Stomach (tissue), 4 donors: ENCODE measurements at regions not wholly inside any gene's neighbourhood (a gene's known extent, or its start where the extent isn't known, plus 50 kb on each side); places are given as distances from the start of the nearest gene placed in this dataset.

Experiments
- EP300 ChIP-seq: sonication (generic); formaldehyde crosslinking; IDR thresholded peaks from one replicate; pipeline ENCODE4 v1.6.1; 2017; ENCODE audit warnings: antibody characterized with exemption
- POLR2A ChIP-seq, 4 donors: fragments of 450-650 bp; IDR thresholded peaks; one replicate each; pipeline ENCODE4 v1.6.1; 2016; ENCODE audit warnings: antibody characterized with exemption in 4 of 4, control low read depth in 2 of 4, mild to moderate bottlenecking in 1 of 4, moderate library complexity in 1 of 4
- TF ChIP-seq, protein P1 (sequence below), 7 experiments: fragments of 450-650 bp in 4 of 7; fragments of 200-600 bp in 3 of 7; sonication (generic) in 3 of 7; IDR thresholded peaks; one replicate each; pipeline ENCODE4 v1.5.1; 2016 to 2019; ENCODE audit warnings: antibody characterized with exemption in 7 of 7, control low read depth in 2 of 7, mild to moderate bottlenecking in 1 of 7

- no peak for TF ChIP-seq EP300
- TF ChIP-seq, protein P1, sequence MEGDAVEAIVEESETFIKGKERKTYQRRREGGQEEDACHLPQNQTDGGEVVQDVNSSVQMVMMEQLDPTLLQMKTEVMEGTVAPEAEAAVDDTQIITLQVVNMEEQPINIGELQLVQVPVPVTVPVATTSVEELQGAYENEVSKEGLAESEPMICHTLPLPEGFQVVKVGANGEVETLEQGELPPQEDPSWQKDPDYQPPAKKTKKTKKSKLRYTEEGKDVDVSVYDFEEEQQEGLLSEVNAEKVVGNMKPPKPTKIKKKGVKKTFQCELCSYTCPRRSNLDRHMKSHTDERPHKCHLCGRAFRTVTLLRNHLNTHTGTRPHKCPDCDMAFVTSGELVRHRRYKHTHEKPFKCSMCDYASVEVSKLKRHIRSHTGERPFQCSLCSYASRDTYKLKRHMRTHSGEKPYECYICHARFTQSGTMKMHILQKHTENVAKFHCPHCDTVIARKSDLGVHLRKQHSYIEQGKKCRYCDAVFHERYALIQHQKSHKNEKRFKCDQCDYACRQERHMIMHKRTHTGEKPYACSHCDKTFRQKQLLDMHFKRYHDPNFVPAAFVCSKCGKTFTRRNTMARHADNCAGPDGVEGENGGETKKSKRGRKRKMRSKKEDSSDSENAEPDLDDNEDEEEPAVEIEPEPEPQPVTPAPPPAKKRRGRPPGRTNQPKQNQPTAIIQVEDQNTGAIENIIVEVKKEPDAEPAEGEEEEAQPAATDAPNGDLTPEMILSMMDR (IDR thresholded peaks at IDR 0.05): no peak
- TF ChIP-seq POLR2A (IDR thresholded peaks at IDR 0.05): no peak
Observed at GRCh38 chr13:106417467-106418110, 117.9 kb downstream of the EFNB2 start.
